Skeletal muscle satellite cell (primary cell): ENCODE measurements at regions not wholly inside any gene's neighbourhood (a gene's known extent, or its start where the extent isn't known, plus 50 kb on each side); places are given as distances from the start of the nearest gene placed in this dataset.

Experiments
- H3K27me3 ChIP-seq: 2 replicates; pipeline ENCODE4 v1.7.0; 2013; ENCODE audit warnings: low read length; ENCODE audit not compliant: control insufficient read depth, insufficient read depth
- H3K36me3 ChIP-seq: 2 replicates; pipeline ENCODE4 v1.7.0; 2013; ENCODE audit warnings: mild to moderate bottlenecking, control low read depth, low read length; ENCODE audit not compliant: insufficient read depth
- H3K4me1 ChIP-seq: 2 replicates; pipeline ENCODE4 v1.7.0; 2013; ENCODE audit warnings: low read length; ENCODE audit not compliant: control insufficient read depth, insufficient read depth
- H3K4me2 ChIP-seq: 2 replicates; pipeline ENCODE4 v1.7.0; 2013; ENCODE audit warnings: mild to moderate bottlenecking, low read length
- H3K4me3 ChIP-seq: 2 replicates; pipeline ENCODE4 v1.7.0; 2013; ENCODE audit warnings: low read length
- H3K9ac ChIP-seq: 2 replicates; pipeline ENCODE4 v1.7.0; 2013; ENCODE audit warnings: mild to moderate bottlenecking, low read depth, low read length, moderate library complexity
- H3K9me3 ChIP-seq: replicated peaks from 2 replicates; pipeline ENCODE4 v1.7.0; 2013; ENCODE audit warnings: mild to moderate bottlenecking, control low read depth, low read length

GRCh38 chr3:68373727-68374126 lies 558.6 kb downstream of the TAFA4 start:
- Histone ChIP-seq H3K9me3 (peaks cover 2% of the 10 kb centered on the region), H3K4me2 (no peak overlapping the region), H3K9ac (no peak overlapping the region), H3K4me1 (no peaks in the 10 kb centered on the region), H3K4me3 (no peak overlapping the region), H3K36me3 (no peaks in the 10 kb centered on the region), H3K27me3 (no peaks in the 10 kb centered on the region)

GRCh38 chr3:68363796-68364195 lies 568.6 kb downstream of the TAFA4 start:
- H3K4me1 ChIP-seq: no peaks in the 10 kb centered on the region
- H3K9ac ChIP-seq: no peak overlapping the region
- H3K9me3 ChIP-seq: no peaks in the 10 kb centered on the region
- no peak overlapping the region for H3K4me2 ChIP-seq
- H3K36me3 ChIP-seq: no peaks in the 10 kb centered on the region
- no peak overlapping the region for H3K4me3 ChIP-seq
- no peaks in the 10 kb centered on the region for H3K27me3 ChIP-seq

GRCh38 chr3:68360492-68360891 lies 571.9 kb downstream of the TAFA4 start:
- Histone ChIP-seq H3K27me3 (no peaks in the 10 kb centered on the region), H3K4me2 (no peak overlapping the region), H3K36me3 (no peaks in the 10 kb centered on the region), H3K9ac (no peak overlapping the region), H3K4me3 (no peak overlapping the region), H3K4me1 (no peaks in the 10 kb centered on the region), H3K9me3 (no peaks in the 10 kb centered on the region)

GRCh38 chr3:68345781-68346180 lies 586.6 kb downstream of the TAFA4 start:
- Histone ChIP-seq H3K9me3 (no peaks in the 10 kb centered on the region), H3K4me3 (no peak overlapping the region), H3K4me2 (no peak overlapping the region), H3K36me3 (no peaks in the 10 kb centered on the region), H3K9ac (no peak overlapping the region), H3K27me3 (no peaks in the 10 kb centered on the region), H3K4me1 (no peaks in the 10 kb centered on the region)

- no peak overlapping the region for H3K4me2 ChIP-seq
- no peak overlapping the region for H3K9ac ChIP-seq
- no peaks in the 10 kb centered on the region for H3K36me3 ChIP-seq
- H3K9me3 ChIP-seq: no peaks in the 10 kb centered on the region
- no peaks in the 10 kb centered on the region for H3K4me1 ChIP-seq
- no peaks in the 10 kb centered on the region for H3K27me3 ChIP-seq
- H3K4me3 ChIP-seq: no peak overlapping the region
Observed at GRCh38 chr3:68342426-68342825, 589.9 kb downstream of the TAFA4 start.

GRCh38 chr3:68336042-68336441 lies 596.3 kb downstream of the TAFA4 start:
- no peaks in the 10 kb centered on the region for H3K27me3 ChIP-seq
- no peak overlapping the region for H3K4me3 ChIP-seq
- H3K9me3 ChIP-seq: no peaks in the 10 kb centered on the region
- no peaks in the 10 kb centered on the region for H3K4me1 ChIP-seq
- no peak overlapping the region for H3K9ac ChIP-seq
- H3K4me2 ChIP-seq: no peak overlapping the region
- no peaks in the 10 kb centered on the region for H3K36me3 ChIP-seq

- H3K4me3 ChIP-seq: no peak overlapping the region
- H3K9me3 ChIP-seq: no peaks in the 10 kb centered on the region
- H3K27me3 ChIP-seq: no peaks in the 10 kb centered on the region
- no peaks in the 10 kb centered on the region for H3K4me1 ChIP-seq
- H3K36me3 ChIP-seq: no peaks in the 10 kb centered on the region
- no peak overlapping the region for H3K4me2 ChIP-seq
- H3K9ac ChIP-seq: no peak overlapping the region
Observed at GRCh38 chr3:68334367-68334986, 597.9 kb downstream of the TAFA4 start.

- no peaks in the 10 kb centered on the region for H3K27me3 ChIP-seq
- H3K36me3 ChIP-seq: no peaks in the 10 kb centered on the region
- H3K4me3 ChIP-seq: no peak overlapping the region
- no peaks in the 10 kb centered on the region for H3K4me1 ChIP-seq
- H3K9ac ChIP-seq: no peak overlapping the region
- H3K9me3 ChIP-seq: no peaks in the 10 kb centered on the region
- H3K4me2 ChIP-seq: no peak overlapping the region
Observed at GRCh38 chr3:68328049-68328448, 604.3 kb downstream of the TAFA4 start.

- H3K36me3 ChIP-seq: no peaks in the 10 kb centered on the region
- no peaks in the 10 kb centered on the region for H3K4me1 ChIP-seq
- no peak overlapping the region for H3K4me2 ChIP-seq
- no peak overlapping the region for H3K9ac ChIP-seq
- H3K27me3 ChIP-seq: no peaks in the 10 kb centered on the region
- no peak overlapping the region for H3K4me3 ChIP-seq
- H3K9me3 ChIP-seq: no peaks in the 10 kb centered on the region
Observed at GRCh38 chr3:68315964-68316363, 616.4 kb downstream of the TAFA4 start.

- H3K9me3 ChIP-seq: no peaks in the 10 kb centered on the region
- H3K9ac ChIP-seq: no peak overlapping the region
- H3K4me2 ChIP-seq: no peak overlapping the region
- no peak overlapping the region for H3K4me3 ChIP-seq
- H3K27me3 ChIP-seq: no peaks in the 10 kb centered on the region
- H3K36me3 ChIP-seq: no peaks in the 10 kb centered on the region
- no peaks in the 10 kb centered on the region for H3K4me1 ChIP-seq
Observed at GRCh38 chr3:68315546-68315945, 616.8 kb downstream of the TAFA4 start.

GRCh38 chr3:68306571-68306970 lies 625.8 kb downstream of the TAFA4 start:
- H3K4me2 ChIP-seq: no peak overlapping the region
- H3K9me3 ChIP-seq: no peaks in the 10 kb centered on the region
- H3K27me3 ChIP-seq: no peaks in the 10 kb centered on the region
- H3K4me1 ChIP-seq: no peaks in the 10 kb centered on the region
- H3K9ac ChIP-seq: no peak overlapping the region
- H3K4me3 ChIP-seq: no peak overlapping the region
- H3K36me3 ChIP-seq: no peaks in the 10 kb centered on the region

GRCh38 chr3:68295457-68295856 lies 636.9 kb downstream of the TAFA4 start:
- Histone ChIP-seq H3K4me1 (no peaks in the 10 kb centered on the region), H3K4me2 (no peak overlapping the region), H3K36me3 (no peaks in the 10 kb centered on the region), H3K27me3 (no peaks in the 10 kb centered on the region), H3K9me3 (no peaks in the 10 kb centered on the region), H3K9ac (no peak overlapping the region), H3K4me3 (no peak overlapping the region)
